NCI-H774 (cell line): ENCODE measurements at regions not wholly inside any gene's neighbourhood (a gene's known extent, or its start where the extent isn't known, plus 50 kb on each side); places are given as distances from the start of the nearest gene placed in this dataset.

Source experiments
- DNase-seq: peaks from one replicate; lab custom pipeline; 2025; lab: John Stamatoyannopoulos, UW

GRCh38 chr14:94887591-94887990 is 117.7 kb upstream of the GSC start:
- no peak for DNase-seq

GRCh38 chr14:94886931-94887330 is 117.0 kb upstream of the GSC start:
- no peak for DNase-seq

GRCh38 chr14:94885481-94886155 is 115.7 kb upstream of the GSC start:
- DNase-seq, result no peak

- DNase-seq, result no peak
Observed at GRCh38 chr14:94884616-94885230, 114.8 kb upstream of the GSC start.

GRCh38 chr14:94882401-94882800 is 112.5 kb upstream of the GSC start:
- DNase-seq, result no peak

GRCh38 chr14:94880876-94881275 is 111.0 kb upstream of the GSC start:
- no peak for DNase-seq

- no peak for DNase-seq
Observed at GRCh38 chr14:94880106-94880505, 110.2 kb upstream of the GSC start.

- no peak for DNase-seq
Observed at GRCh38 chr14:94879537-94879936, 109.6 kb upstream of the GSC start.

GRCh38 chr14:94876306-94876705 is 106.4 kb upstream of the GSC start:
- no peak for DNase-seq

- no peak for DNase-seq
Observed at GRCh38 chr14:94875256-94875655, 105.3 kb upstream of the GSC start.

- DNase-seq, result no peak
Observed at GRCh38 chr14:94868772-94869072, 98.8 kb upstream of the GSC start.

- no peak for DNase-seq
Observed at GRCh38 chr14:94867946-94868771, 98.2 kb upstream of the GSC start.

GRCh38 chr14:94867209-94867608 is 97.3 kb upstream of the GSC start:
- no peak for DNase-seq

- DNase-seq, result no peak
Observed at GRCh38 chr14:94864387-94865195, 94.7 kb upstream of the GSC start.

- DNase-seq, result no peak
Observed at GRCh38 chr14:94863366-94863765, 93.5 kb upstream of the GSC start.

GRCh38 chr14:94857950-94858349 is 88.0 kb upstream of the GSC start:
- no peak for DNase-seq

GRCh38 chr14:94853920-94854319 is 84.0 kb upstream of the GSC start:
- no peak for DNase-seq

- DNase-seq, result no peak
Observed at GRCh38 chr14:94850309-94851211, 80.6 kb upstream of the GSC start.

GRCh38 chr14:94844593-94845152 is 74.8 kb upstream of the GSC start:
- DNase-seq, result no peak

GRCh38 chr14:94840467-94840866 is 70.6 kb upstream of the GSC start:
- no peak for DNase-seq

- no peak for DNase-seq
Observed at GRCh38 chr14:94839348-94839747, 69.4 kb upstream of the GSC start.
